Loucy (cell line): ENCODE measurements at regions not wholly inside any gene's neighbourhood (a gene's known extent, or its start where the extent isn't known, plus 50 kb on each side); places are given as distances from the start of the nearest gene placed in this dataset.

ENCODE experiments used
- EZH2phosphoT487 ChIP-seq: fragments of 200-600 bp; IDR thresholded peaks from 2 replicates; pipeline ENCODE4 v1.6.1; 2018; ENCODE audit warnings: antibody characterized with exemption, mild to moderate bottlenecking, moderate library complexity, borderline replicate concordance
- TF ChIP-seq, protein P1 (sequence below): fragments of 200-600 bp; sonication (generic); conservative IDR thresholded peaks from 2 replicates; pipeline ENCODE4 v1.5.1; 2014; ENCODE audit warnings: mild to moderate bottlenecking, antibody characterized with exemption, low read length

DNA sequence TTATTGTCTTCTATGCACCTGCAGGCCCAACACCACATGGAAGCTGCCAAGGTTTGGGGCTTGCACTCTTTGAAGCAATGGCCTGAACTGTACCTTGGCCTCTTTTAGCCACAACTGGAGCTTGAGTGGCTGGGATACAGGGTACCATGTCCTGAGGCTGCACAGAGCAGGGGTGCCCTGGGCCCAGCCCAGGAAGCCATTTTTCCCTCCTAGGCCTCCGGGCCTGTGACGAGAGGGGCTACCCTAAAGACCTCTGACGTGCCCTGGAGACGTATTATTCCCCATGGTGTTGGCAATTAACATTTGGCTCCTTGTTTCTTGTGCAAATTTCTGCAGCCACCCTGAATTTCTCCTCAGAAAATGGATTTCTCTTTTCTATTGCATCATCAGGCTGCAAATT, 519.9 kb upstream of the MAGEB18 start:
- TF ChIP-seq, protein P1, sequence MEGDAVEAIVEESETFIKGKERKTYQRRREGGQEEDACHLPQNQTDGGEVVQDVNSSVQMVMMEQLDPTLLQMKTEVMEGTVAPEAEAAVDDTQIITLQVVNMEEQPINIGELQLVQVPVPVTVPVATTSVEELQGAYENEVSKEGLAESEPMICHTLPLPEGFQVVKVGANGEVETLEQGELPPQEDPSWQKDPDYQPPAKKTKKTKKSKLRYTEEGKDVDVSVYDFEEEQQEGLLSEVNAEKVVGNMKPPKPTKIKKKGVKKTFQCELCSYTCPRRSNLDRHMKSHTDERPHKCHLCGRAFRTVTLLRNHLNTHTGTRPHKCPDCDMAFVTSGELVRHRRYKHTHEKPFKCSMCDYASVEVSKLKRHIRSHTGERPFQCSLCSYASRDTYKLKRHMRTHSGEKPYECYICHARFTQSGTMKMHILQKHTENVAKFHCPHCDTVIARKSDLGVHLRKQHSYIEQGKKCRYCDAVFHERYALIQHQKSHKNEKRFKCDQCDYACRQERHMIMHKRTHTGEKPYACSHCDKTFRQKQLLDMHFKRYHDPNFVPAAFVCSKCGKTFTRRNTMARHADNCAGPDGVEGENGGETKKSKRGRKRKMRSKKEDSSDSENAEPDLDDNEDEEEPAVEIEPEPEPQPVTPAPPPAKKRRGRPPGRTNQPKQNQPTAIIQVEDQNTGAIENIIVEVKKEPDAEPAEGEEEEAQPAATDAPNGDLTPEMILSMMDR: no peak
- TF ChIP-seq EZH2phosphoT487: no peak
